Smooth muscle cell (in vitro differentiated cells): ENCODE measurements at regions not wholly inside any gene's neighbourhood (a gene's known extent, or its start where the extent isn't known, plus 50 kb on each side); places are given as distances from the start of the nearest gene placed in this dataset.
A peak's percentile ranks its signal among the peaks of the same experiment; 100 is the strongest.

Experiments used
- DNase-seq: peaks from one replicate; lab custom pipeline; 2025; ENCODE audit not compliant: unreplicated experiment; lab: John Stamatoyannopoulos, UW
- H2AFZ ChIP-seq: fragments of 200-600 bp; sonication (generic); 2 replicates; pipeline ENCODE4 v1.6.0; 2016; ENCODE audit warnings: antibody characterized with exemption, low read depth, mild to moderate bottlenecking
- H3F3A ChIP-seq: fragments of 200-600 bp; sonication (generic); 2 replicates; pipeline ENCODE4 v1.6.0; 2017; ENCODE audit warnings: antibody characterized with exemption, low read depth
- H3K27ac ChIP-seq: fragments of 200-600 bp; sonication (generic); 2 replicates; pipeline ENCODE4 v1.5.1; 2016; ENCODE audit warnings: low read depth, mild to moderate bottlenecking
- H3K27me3 ChIP-seq: fragments of 200-600 bp; sonication (generic); 2 replicates; pipeline ENCODE4 v1.6.1; 2016; ENCODE audit warnings: low read depth, mild to moderate bottlenecking
- H3K36me3 ChIP-seq: fragments of 200-600 bp; sonication (generic); 2 replicates; pipeline ENCODE4 v1.5.1; 2016; ENCODE audit warnings: low read depth
- H3K4me1 ChIP-seq: fragments of 200-600 bp; sonication (generic); 2 replicates; pipeline ENCODE4 v1.5.1; 2016; ENCODE audit warnings: low read depth
- H3K4me2 ChIP-seq: fragments of 200-600 bp; sonication (generic); 2 replicates; pipeline ENCODE4 v1.6.0; 2016; ENCODE audit warnings: mild to moderate bottlenecking
- H3K4me3 ChIP-seq: fragments of 200-600 bp; sonication (generic); 2 replicates; pipeline ENCODE4 v1.5.1; 2016; ENCODE audit warnings: mild to moderate bottlenecking
- H3K79me2 ChIP-seq: fragments of 200-600 bp; sonication (generic); 2 replicates; pipeline ENCODE4 v1.6.0; 2016; ENCODE audit warnings: low read depth, mild to moderate bottlenecking
- H3K9ac ChIP-seq: fragments of 200-600 bp; sonication (generic); 2 replicates; pipeline ENCODE4 v1.6.0; 2016; ENCODE audit warnings: low read depth
- H3K9me3 ChIP-seq: fragments of 200-600 bp; sonication (generic); replicated peaks from 2 replicates; pipeline ENCODE4 v1.5.1; 2016; ENCODE audit warnings: low read depth
- H4K20me1 ChIP-seq: fragments of 200-600 bp; sonication (generic); 2 replicates; pipeline ENCODE4 v1.6.0; 2016; ENCODE audit warnings: low read depth
- WGBS: methylation state at CpG from one replicate; pipeline ENCODE4 v1.1.7; 2016; ENCODE audit warnings: low lambda C conversion rate; 5-methylcytosine and 5-hydroxymethylcytosine counted together
- TF ChIP-seq, protein P1 (sequence below): fragments of 200-600 bp; sonication (generic); IDR thresholded peaks from 2 replicates; pipeline ENCODE4 v1.5.1; 2017; ENCODE audit warnings: borderline replicate concordance, mild to moderate bottlenecking, antibody characterized with exemption; ENCODE audit not compliant: insufficient read depth, poor library complexity, severe bottlenecking

DNA sequence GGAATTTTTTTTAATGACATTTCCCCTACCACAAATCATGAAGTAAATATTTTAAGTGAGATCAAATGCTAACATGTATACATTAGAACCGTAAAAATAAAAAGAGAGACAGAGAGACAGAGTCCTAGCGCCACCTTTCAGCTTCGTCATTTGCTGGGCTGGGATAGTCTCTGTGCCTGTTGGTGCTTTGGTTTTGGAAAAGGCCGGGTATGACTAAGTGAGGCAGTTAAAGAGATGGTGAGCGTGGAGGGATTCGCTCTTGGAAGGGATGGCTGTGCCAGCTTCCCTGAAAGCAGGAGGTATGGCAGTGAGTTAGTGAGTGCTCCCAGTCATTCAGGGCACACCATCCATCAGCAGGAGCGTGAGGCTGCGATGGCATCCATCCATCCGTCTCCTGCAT, 729.6 kb upstream of the WWC1 start:
- H3K79me2 ChIP-seq: no peaks in the 10 kb centered on the region
- H3K4me1 ChIP-seq: no peaks in the 10 kb centered on the region
- H4K20me1 ChIP-seq: no peaks in the 10 kb centered on the region
- H3K4me3 ChIP-seq: no peak overlapping the region
- no peaks in the 10 kb centered on the region for H3K36me3 ChIP-seq
- TF ChIP-seq, protein P1, sequence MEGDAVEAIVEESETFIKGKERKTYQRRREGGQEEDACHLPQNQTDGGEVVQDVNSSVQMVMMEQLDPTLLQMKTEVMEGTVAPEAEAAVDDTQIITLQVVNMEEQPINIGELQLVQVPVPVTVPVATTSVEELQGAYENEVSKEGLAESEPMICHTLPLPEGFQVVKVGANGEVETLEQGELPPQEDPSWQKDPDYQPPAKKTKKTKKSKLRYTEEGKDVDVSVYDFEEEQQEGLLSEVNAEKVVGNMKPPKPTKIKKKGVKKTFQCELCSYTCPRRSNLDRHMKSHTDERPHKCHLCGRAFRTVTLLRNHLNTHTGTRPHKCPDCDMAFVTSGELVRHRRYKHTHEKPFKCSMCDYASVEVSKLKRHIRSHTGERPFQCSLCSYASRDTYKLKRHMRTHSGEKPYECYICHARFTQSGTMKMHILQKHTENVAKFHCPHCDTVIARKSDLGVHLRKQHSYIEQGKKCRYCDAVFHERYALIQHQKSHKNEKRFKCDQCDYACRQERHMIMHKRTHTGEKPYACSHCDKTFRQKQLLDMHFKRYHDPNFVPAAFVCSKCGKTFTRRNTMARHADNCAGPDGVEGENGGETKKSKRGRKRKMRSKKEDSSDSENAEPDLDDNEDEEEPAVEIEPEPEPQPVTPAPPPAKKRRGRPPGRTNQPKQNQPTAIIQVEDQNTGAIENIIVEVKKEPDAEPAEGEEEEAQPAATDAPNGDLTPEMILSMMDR: no peak
- H3F3A ChIP-seq: no peaks in the 10 kb centered on the region
- 72% methylated on average over 9 of the region's 9 CpGs for WGBS
- H3K9ac ChIP-seq: no peak overlapping the region
- no peak for DNase-seq
- no peak overlapping the region for H3K27ac ChIP-seq
- no peaks in the 10 kb centered on the region for H3K27me3 ChIP-seq
- no peak overlapping the region for H2AFZ ChIP-seq
- H3K4me2 ChIP-seq: no peak overlapping the region
- no peaks in the 10 kb centered on the region for H3K9me3 ChIP-seq

DNA sequence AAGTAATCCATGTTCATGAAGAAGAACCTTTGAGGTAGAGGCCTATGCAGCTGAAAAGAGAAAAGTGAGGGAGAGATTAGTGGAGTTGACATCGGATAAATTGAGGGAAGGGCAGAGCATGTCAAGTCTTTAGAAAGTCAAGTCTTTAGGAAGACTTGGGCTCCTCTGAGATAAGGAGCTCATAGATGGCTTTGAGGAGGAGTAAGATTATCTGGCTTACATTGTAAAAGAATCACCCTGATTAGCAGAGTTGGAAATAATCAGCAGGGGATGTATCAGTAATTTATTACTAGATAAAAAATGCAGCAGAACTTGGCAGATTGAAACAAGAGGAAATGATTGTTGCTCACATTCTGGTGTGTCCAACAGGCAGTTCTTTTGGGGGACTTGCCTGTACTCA, 727.2 kb upstream of the WWC1 start:
- TF ChIP-seq, protein P1: no peak
- Histone ChIP-seq H2AFZ (no peak overlapping the region), H3K36me3 (no peaks in the 10 kb centered on the region), H4K20me1 (no peaks in the 10 kb centered on the region), H3K4me2 (no peak overlapping the region), H3K27ac (no peak overlapping the region), H3K9me3 (no peaks in the 10 kb centered on the region), H3K79me2 (no peaks in the 10 kb centered on the region), H3K9ac (no peak overlapping the region), H3K4me3 (no peak overlapping the region), H3K4me1 (no peaks in the 10 kb centered on the region), H3K27me3 (no peaks in the 10 kb centered on the region), H3F3A (no peaks in the 10 kb centered on the region)
- no peak for DNase-seq
- 52% methylated on average over 1 of the region's 1 CpG for WGBS

DNA sequence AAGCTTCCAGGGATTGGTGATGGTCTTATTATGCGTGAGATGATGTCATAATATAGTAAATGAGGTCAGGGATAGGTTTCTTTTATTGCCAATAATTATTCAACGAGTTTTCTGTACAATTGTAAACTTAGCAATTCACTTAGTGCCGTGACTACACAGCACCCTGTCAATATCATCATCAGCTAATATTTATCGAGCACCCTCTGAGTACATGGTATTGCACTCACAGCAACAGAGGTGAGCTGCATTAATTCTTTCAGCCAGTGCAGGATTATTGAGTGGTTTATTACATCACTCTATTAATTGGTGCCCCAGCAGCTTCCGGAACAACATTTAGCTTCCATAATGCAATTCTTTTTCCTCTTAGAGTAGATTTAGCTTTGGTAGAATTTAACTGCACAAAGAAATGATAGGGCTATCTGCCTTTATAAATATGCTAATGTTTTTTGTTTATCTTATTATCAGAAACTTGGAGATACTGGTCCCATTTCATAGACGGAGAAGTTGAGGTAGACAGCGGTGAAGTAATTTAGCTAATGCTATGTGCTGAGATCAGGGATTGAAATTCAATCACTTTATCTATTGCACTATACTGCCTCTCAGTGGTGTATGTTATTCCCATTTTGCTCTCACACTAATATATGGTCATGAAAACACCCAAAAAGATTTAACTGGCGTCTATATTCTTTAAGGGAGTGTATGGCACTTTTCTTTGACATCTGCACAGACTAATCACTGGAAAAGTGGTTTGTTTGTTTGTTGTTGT, 726.1 kb upstream of the WWC1 start:
- WGBS: 93% methylated on average over 8 of the region's 8 CpGs
- no peak for DNase-seq
- no peak overlapping the region for H3K4me2 ChIP-seq

More for the DNA sequence above, 726.1 kb upstream of the WWC1 start:
- Histone ChIP-seq H3K36me3 (no peaks in the 10 kb centered on the region), H3K27ac (no peak overlapping the region), H3K27me3 (no peaks in the 10 kb centered on the region), H4K20me1 (no peaks in the 10 kb centered on the region), H3K4me3 (no peak overlapping the region), H3K79me2 (no peaks in the 10 kb centered on the region), H3F3A (no peaks in the 10 kb centered on the region), H2AFZ (no peak overlapping the region), H3K9ac (no peak overlapping the region), H3K4me1 (no peaks in the 10 kb centered on the region), H3K9me3 (no peaks in the 10 kb centered on the region)
- TF ChIP-seq, protein P1: peak; percentile 30
